ENCODE measurements at regions not wholly inside any gene's neighbourhood (a gene's known extent, or its start where the extent isn't known, plus 50 kb on each side); places are given as distances from the start of the nearest gene placed in this dataset.

DNA sequence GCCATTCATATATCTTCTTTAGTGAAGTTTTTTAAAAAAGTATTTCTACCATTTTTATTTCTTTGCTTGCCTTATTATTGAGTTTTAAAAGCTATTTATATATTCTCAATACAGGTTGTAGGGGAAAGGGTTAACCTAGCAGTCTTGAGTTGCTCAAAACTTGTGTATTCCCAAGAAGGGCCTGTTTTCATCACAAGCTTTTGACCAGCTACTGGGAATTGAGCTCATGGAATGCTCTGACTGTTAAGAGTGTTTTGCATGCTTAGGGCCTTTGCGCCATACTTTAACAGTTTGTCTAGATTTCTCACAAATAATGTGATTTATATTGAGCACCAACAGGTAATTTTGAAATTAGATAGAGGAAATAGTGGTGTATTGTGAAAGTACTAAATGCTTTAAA is 72.0 kb upstream of the CALCR start:
- H3K36me3 ChIP-seq (ENCODE audit: low read depth, missing control alignments), result no peaks in the 10 kb centered on the region
- intact Hi-C loops (cut with DNase I; ENCODE audit: low total_unique reads), result no loop called here
- no peaks in the 10 kb centered on the region for H3K27me3 ChIP-seq
- no peak for DNase-seq
- TF ChIP-seq POLR2A (IDR thresholded peaks at IDR 0.05), result no peak
- TF ChIP-seq, protein P1, sequence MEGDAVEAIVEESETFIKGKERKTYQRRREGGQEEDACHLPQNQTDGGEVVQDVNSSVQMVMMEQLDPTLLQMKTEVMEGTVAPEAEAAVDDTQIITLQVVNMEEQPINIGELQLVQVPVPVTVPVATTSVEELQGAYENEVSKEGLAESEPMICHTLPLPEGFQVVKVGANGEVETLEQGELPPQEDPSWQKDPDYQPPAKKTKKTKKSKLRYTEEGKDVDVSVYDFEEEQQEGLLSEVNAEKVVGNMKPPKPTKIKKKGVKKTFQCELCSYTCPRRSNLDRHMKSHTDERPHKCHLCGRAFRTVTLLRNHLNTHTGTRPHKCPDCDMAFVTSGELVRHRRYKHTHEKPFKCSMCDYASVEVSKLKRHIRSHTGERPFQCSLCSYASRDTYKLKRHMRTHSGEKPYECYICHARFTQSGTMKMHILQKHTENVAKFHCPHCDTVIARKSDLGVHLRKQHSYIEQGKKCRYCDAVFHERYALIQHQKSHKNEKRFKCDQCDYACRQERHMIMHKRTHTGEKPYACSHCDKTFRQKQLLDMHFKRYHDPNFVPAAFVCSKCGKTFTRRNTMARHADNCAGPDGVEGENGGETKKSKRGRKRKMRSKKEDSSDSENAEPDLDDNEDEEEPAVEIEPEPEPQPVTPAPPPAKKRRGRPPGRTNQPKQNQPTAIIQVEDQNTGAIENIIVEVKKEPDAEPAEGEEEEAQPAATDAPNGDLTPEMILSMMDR (IDR thresholded peaks at IDR 0.05), result no peak
- no peak overlapping the region for H3K4me3 ChIP-seq
- H3K9me3 ChIP-seq, result no peaks in the 10 kb centered on the region
- H3K27ac ChIP-seq, result no peak overlapping the region
- WGBS, 2 donors, result 94 to 96% methylated on average over 1 of the region's 1 CpG
- no peaks in the 10 kb centered on the region for H3K4me1 ChIP-seq

DNA sequence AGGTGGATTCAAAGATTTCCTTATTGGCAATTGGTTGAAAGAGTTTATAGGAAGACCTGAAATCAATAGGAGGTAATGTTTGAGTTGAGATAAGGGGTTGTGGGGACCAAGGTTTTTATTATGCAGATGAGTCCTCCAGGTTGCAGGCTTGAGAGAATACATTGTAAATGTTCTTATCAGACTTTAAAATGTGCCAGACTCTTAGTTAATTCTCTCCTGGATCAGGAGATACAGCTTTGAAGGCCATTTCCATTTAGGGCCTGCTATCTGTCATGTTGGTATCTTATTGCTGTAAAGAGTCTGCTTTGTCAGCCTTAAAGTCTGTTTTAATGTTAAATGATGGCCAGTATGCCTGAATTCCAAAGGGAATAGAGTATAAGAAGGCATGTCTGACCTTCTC is 61.8 kb upstream of the CALCR start:
- Histone ChIP-seq H3K9me3 (no peaks in the 10 kb centered on the region), H3K27ac (no peak overlapping the region), H3K4me3 (no peak overlapping the region), H3K4me1 (no peaks in the 10 kb centered on the region), H3K27me3 (no peaks in the 10 kb centered on the region), H3K36me3 (ENCODE audit: low read depth, missing control alignments) (no peaks in the 10 kb centered on the region)
- intact Hi-C loops (cut with DNase I; ENCODE audit: low total_unique reads), result no loop called here
- no peak for DNase-seq
- TF ChIP-seq, protein P1 (IDR thresholded peaks at IDR 0.05), result no peak
- no peak for TF ChIP-seq POLR2A (IDR thresholded peaks at IDR 0.05)

DNA sequence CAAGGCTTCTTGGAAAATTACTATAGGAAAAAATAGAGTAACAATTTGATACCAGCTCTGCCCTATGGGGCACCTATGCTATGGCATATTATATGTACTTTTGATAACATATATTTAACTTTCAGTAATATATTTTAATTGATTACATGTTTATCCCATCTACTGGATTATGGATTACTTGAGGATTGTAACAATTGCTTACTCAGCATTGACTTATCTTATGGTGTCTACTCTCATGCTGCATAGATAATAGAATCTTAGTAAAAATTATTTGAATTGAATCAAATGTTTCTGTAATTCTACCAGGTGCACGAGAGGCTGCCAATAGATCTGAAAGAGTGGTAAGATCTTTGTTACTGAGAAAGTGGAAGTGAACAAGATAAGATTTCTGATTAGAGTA is 57.8 kb upstream of the CALCR start:
- H3K36me3 ChIP-seq (ENCODE audit: low read depth, missing control alignments), result no peaks in the 10 kb centered on the region
- H3K9me3 ChIP-seq, result no peaks in the 10 kb centered on the region
- H3K27ac ChIP-seq, result no peak overlapping the region
- TF ChIP-seq, protein P1 (IDR thresholded peaks at IDR 0.05), result no peak
- TF ChIP-seq POLR2A (IDR thresholded peaks at IDR 0.05), result no peak
- no peaks in the 10 kb centered on the region for H3K4me1 ChIP-seq
- DNase-seq, result no peak
- H3K27me3 ChIP-seq, result no peaks in the 10 kb centered on the region
- H3K4me3 ChIP-seq, result no peak overlapping the region
- intact Hi-C loops (cut with DNase I; ENCODE audit: low total_unique reads), result no loop called here
- 95 to 96% methylated on average over 1 of the region's 1 CpG for WGBS, 2 donors

DNA sequence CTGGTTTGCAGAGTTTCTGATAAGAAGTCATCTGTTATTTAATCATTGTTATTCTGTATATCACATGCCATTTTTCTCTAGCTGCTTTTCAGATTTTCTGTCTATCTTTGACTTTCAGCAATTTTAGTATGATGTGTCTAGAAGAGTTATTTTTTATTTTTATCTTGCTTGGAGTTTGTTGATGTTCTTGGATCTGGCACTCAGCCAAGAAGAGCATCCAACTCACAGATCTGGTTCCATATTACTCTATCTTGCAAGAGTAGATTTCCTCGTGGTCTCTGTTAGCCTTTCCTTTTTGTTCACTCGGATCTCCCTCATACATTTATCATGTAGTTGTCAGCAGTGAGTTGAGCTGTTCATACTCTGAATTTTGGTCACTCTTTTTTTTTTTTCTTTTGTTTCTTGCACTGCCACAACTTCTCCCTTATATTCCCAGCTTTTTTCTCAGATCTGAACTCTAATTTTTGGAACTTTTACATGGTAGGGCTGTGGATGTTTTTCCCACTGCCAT is 54.8 kb upstream of the CALCR start:
- 17 to 20% methylated on average over 2 of the region's 2 CpGs for WGBS, 2 donors
- no peaks in the 10 kb centered on the region for H3K27me3 ChIP-seq
- H3K9me3 ChIP-seq, result no peaks in the 10 kb centered on the region
- no peak overlapping the region for H3K27ac ChIP-seq
- no peak for TF ChIP-seq POLR2A (IDR thresholded peaks at IDR 0.05)
- TF ChIP-seq, protein P1 (IDR thresholded peaks at IDR 0.05), result no peak
- intact Hi-C loops (cut with DNase I; ENCODE audit: low total_unique reads), result no loop called here
- DNase-seq, result no peak
- no peaks in the 10 kb centered on the region for H3K36me3 ChIP-seq (ENCODE audit: low read depth, missing control alignments)
- no peaks in the 10 kb centered on the region for H3K4me1 ChIP-seq
- H3K4me3 ChIP-seq, result no peak overlapping the region

DNA sequence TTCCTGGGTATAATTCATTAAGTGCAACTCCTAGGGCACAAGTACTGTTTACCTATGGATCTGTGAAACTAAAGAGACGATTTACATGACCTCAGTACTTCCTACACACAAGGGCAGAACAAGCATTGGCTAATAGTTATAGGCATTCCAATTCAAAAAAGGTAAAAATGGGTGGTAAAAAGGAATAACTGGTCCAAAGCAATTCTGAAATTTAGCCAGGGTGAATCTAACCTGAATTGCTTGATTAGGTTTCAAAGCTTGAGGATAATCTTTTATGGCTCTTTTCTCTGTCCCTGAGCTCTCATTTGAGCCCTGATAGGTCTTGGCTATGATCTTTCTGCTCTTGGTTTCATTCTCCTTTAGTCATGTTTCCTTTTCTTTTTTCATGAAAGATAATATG is 52.3 kb upstream of the CALCR start:
- no peak for TF ChIP-seq POLR2A (IDR thresholded peaks at IDR 0.05)
- TF ChIP-seq, protein P1 (IDR thresholded peaks at IDR 0.05), result no peak
- intact Hi-C loops (cut with DNase I; ENCODE audit: low total_unique reads), result no loop called here
- Histone ChIP-seq H3K27me3 (no peaks in the 10 kb centered on the region), H3K4me1 (no peaks in the 10 kb centered on the region), H3K4me3 (no peak overlapping the region), H3K27ac (no peak overlapping the region), H3K36me3 (ENCODE audit: low read depth, missing control alignments) (no peaks in the 10 kb centered on the region), H3K9me3 (no peaks in the 10 kb centered on the region)
- DNase-seq, result no peak
- WGBS, 2 donors, result 68 to 73% methylated on average over 1 of the region's 1 CpG

Data from testis (tissue), 2 donors.